NCI-H1417 treated with DMSO at 0.1 percent for 48 hours (cell line): ENCODE measurements at regions not wholly inside any gene's neighbourhood (a gene's known extent, or its start where the extent isn't known, plus 50 kb on each side); places are given as distances from the start of the nearest gene placed in this dataset.
A peak's percentile ranks its signal among the peaks of the same experiment; 100 is the strongest.
"Not testable (repeated sequence)": the region's sequence is repeated elsewhere in the genome, so short reads cannot be mapped to it uniquely, and the experiment has no call there.

ENCODE experiments used
- DNase-seq: peaks from one replicate; lab custom pipeline; 2025; lab: John Stamatoyannopoulos, UW

- no peak for DNase-seq
Measured at GRCh38 chr17:27209316-27209715, 84.6 kb upstream of the WSB1 start.

GRCh38 chr17:27210809-27211208 lies 83.1 kb upstream of the WSB1 start:
- DNase-seq, result not testable (repeated sequence)

GRCh38 chr17:27216836-27217235 lies 77.1 kb upstream of the WSB1 start:
- DNase-seq, result no peak

GRCh38 chr17:27217631-27218030 lies 76.3 kb upstream of the WSB1 start:
- DNase-seq, result no peak

- no peak for DNase-seq
Measured at GRCh38 chr17:27218041-27218440, 75.9 kb upstream of the WSB1 start.

GRCh38 chr17:27218719-27219488 lies 75.0 kb upstream of the WSB1 start:
- DNase-seq, result no peak

GRCh38 chr17:27222515-27222914 lies 71.4 kb upstream of the WSB1 start:
- no peak for DNase-seq

GRCh38 chr17:27224526-27225315 lies 69.2 kb upstream of the WSB1 start:
- DNase-seq, result no peak

GRCh38 chr17:27226611-27227230 lies 67.2 kb upstream of the WSB1 start:
- DNase-seq, result no peak

GRCh38 chr17:27230996-27231395 lies 62.9 kb upstream of the WSB1 start:
- no peak for DNase-seq

GRCh38 chr17:27232328-27232727 lies 61.6 kb upstream of the WSB1 start:
- no peak for DNase-seq

GRCh38 chr17:27233059-27233458 lies 60.9 kb upstream of the WSB1 start:
- DNase-seq, result no peak

GRCh38 chr17:27233776-27234175 lies 60.1 kb upstream of the WSB1 start:
- no peak for DNase-seq

GRCh38 chr17:27236717-27237315 lies 57.1 kb upstream of the WSB1 start:
- peak; percentile 12 for DNase-seq

GRCh38 chr17:27237890-27238289 lies 56.0 kb upstream of the WSB1 start:
- no peak for DNase-seq

- DNase-seq, result no peak
Measured at GRCh38 chr17:27239046-27239445, 54.9 kb upstream of the WSB1 start.

GRCh38 chr17:27239584-27239983 lies 54.3 kb upstream of the WSB1 start:
- no peak for DNase-seq

- DNase-seq, result no peak
Measured at GRCh38 chr17:27240086-27240801, 53.7 kb upstream of the WSB1 start.

- DNase-seq, result no peak
Measured at GRCh38 chr17:27240802-27241155, 53.1 kb upstream of the WSB1 start.

- DNase-seq, result no peak
Measured at GRCh38 chr17:27241346-27241946, 52.5 kb upstream of the WSB1 start.

- DNase-seq, result no peak
Measured at GRCh38 chr17:27242951-27243350, 51.0 kb upstream of the WSB1 start.

GRCh38 chr17:27244011-27244410 lies 49.9 kb upstream of the WSB1 start:
- no peak for DNase-seq
